ENCODE measurements at regions not wholly inside any gene's neighbourhood (a gene's known extent, or its start where the extent isn't known, plus 50 kb on each side); places are given as distances from the start of the nearest gene placed in this dataset.

DNA sequence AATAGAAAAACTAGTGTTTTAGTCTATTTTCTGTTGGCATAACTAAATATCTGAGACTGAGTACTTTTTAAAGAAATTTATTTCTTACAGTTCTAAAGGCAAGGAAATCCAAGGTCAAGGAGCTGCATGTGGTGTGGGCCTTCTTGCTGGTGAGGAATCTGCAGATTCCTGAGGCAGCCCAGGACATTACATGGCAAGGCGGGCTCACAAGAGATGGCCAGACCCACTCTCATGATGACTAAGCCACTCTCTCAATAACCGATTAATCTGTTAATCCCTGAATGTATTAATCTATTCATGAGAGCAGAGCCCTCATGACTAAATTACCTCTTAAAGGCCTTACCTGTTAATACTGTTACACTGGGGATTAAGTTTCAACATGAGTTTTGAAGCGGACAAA is 340.8 kb downstream of the GRXCR1 start:
- Mint-ChIP-seq H3K4me3 (ENCODE audit: unreplicated experiment) (no peak overlapping the region), H3K27me3 (ENCODE audit: insufficient read depth, unreplicated experiment) (no peaks in the 10 kb centered on the region), H3K9me3 (ENCODE audit: unreplicated experiment) (no peaks in the 10 kb centered on the region), H3K36me3 (ENCODE audit: insufficient read depth, unreplicated experiment) (no peaks in the 10 kb centered on the region), H3K27ac (ENCODE audit: unreplicated experiment) (no peak overlapping the region), H3K4me1 (ENCODE audit: low read depth, unreplicated experiment) (no peaks in the 10 kb centered on the region)
- Histone ChIP-seq H3K4me3 (ENCODE audit: low read depth, low read length) (no peak overlapping the region), H3K36me3 (ENCODE audit: control insufficient read depth, insufficient read depth, low read length) (no peaks in the 10 kb centered on the region), H3K27me3 (replicated peaks; ENCODE audit: control insufficient read depth, insufficient read depth, low read length) (no peaks in the 10 kb centered on the region), H3K4me1 (no peaks in the 10 kb centered on the region), H3K9me3 (no peaks in the 10 kb centered on the region)
- intact Hi-C loops (cut with micrococcal nuclease; ENCODE audit: unreplicated experiment): no loop called here
- BruUV-seq (replicated peaks): no TSS peak
- TF ChIP-seq, protein P1, sequence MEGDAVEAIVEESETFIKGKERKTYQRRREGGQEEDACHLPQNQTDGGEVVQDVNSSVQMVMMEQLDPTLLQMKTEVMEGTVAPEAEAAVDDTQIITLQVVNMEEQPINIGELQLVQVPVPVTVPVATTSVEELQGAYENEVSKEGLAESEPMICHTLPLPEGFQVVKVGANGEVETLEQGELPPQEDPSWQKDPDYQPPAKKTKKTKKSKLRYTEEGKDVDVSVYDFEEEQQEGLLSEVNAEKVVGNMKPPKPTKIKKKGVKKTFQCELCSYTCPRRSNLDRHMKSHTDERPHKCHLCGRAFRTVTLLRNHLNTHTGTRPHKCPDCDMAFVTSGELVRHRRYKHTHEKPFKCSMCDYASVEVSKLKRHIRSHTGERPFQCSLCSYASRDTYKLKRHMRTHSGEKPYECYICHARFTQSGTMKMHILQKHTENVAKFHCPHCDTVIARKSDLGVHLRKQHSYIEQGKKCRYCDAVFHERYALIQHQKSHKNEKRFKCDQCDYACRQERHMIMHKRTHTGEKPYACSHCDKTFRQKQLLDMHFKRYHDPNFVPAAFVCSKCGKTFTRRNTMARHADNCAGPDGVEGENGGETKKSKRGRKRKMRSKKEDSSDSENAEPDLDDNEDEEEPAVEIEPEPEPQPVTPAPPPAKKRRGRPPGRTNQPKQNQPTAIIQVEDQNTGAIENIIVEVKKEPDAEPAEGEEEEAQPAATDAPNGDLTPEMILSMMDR (IDR thresholded peaks at IDR 0.05; ENCODE audit: insufficient read depth in 1 of 2, low read depth in 1 of 2, low read length in 1 of 2, severe bottlenecking in 1 of 2, unreplicated experiment in 1 of 2): no peak
- POLR2A ChIA-PET: no interaction called here
- no peak for DNase-seq
- CTCF ChIA-PET: no interaction called here

- Mint-ChIP-seq H3K36me3 (ENCODE audit: insufficient read depth, unreplicated experiment) (no peaks in the 10 kb centered on the region), H3K9me3 (ENCODE audit: unreplicated experiment) (no peaks in the 10 kb centered on the region), H3K27me3 (ENCODE audit: insufficient read depth, unreplicated experiment) (no peaks in the 10 kb centered on the region), H3K4me1 (ENCODE audit: low read depth, unreplicated experiment) (no peaks in the 10 kb centered on the region), H3K27ac (ENCODE audit: unreplicated experiment) (no peak overlapping the region), H3K4me3 (ENCODE audit: unreplicated experiment) (no peak overlapping the region)
- Histone ChIP-seq H3K36me3 (ENCODE audit: control insufficient read depth, insufficient read depth, low read length) (no peaks in the 10 kb centered on the region), H3K4me1 (no peaks in the 10 kb centered on the region), H3K4me3 (ENCODE audit: low read depth, low read length) (no peak overlapping the region), H3K27me3 (replicated peaks; ENCODE audit: control insufficient read depth, insufficient read depth, low read length) (no peaks in the 10 kb centered on the region), H3K9me3 (no peaks in the 10 kb centered on the region)
- POLR2A ChIA-PET: no interaction called here
- TF ChIP-seq, protein P1 (IDR thresholded peaks at IDR 0.05; ENCODE audit: insufficient read depth in 1 of 2, low read depth in 1 of 2, low read length in 1 of 2, severe bottlenecking in 1 of 2, unreplicated experiment in 1 of 2): no peak
- intact Hi-C loops (cut with micrococcal nuclease; ENCODE audit: unreplicated experiment): no loop called here
- BruUV-seq (replicated peaks): no TSS peak
- no peak for DNase-seq
- CTCF ChIA-PET: no interaction called here
Measured at GRCh38 chr4:43234626-43235415, 342.3 kb downstream of the GRXCR1 start.

DNA sequence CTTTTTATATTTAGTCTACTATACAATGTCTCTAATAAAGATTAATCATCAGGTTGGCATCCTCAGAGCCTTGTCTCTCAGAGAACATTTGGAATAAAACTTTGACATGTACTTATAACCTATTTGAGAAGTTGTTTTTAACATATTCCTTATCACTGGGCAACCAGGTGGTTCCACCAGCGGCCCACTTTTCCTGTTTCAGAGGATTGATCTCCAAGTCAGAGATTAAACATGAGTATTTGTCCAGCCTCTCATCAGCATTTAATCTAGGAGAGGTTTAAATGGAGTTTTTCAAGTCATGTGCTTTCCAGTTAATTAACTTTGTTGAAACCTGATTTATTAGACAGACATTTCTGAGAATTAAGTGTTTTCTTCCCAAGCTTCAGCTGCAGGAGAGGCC is 345.5 kb downstream of the GRXCR1 start:
- Histone ChIP-seq H3K36me3 (ENCODE audit: control insufficient read depth, insufficient read depth, low read length) (no peaks in the 10 kb centered on the region), H3K4me1 (no peaks in the 10 kb centered on the region), H3K9me3 (no peaks in the 10 kb centered on the region), H3K27me3 (replicated peaks; ENCODE audit: control insufficient read depth, insufficient read depth, low read length) (no peaks in the 10 kb centered on the region), H3K4me3 (ENCODE audit: low read depth, low read length) (no peak overlapping the region)
- ChIA-PET POLR2A (no interaction called here), CTCF (no interaction called here)
- Mint-ChIP-seq H3K4me3 (ENCODE audit: unreplicated experiment) (no peak overlapping the region), H3K27ac (ENCODE audit: unreplicated experiment) (no peak overlapping the region), H3K36me3 (ENCODE audit: insufficient read depth, unreplicated experiment) (no peaks in the 10 kb centered on the region), H3K27me3 (ENCODE audit: insufficient read depth, unreplicated experiment) (no peaks in the 10 kb centered on the region), H3K9me3 (ENCODE audit: unreplicated experiment) (no peaks in the 10 kb centered on the region), H3K4me1 (ENCODE audit: low read depth, unreplicated experiment) (no peaks in the 10 kb centered on the region)
- TF ChIP-seq, protein P1 (IDR thresholded peaks at IDR 0.05; ENCODE audit: insufficient read depth in 1 of 2, low read depth in 1 of 2, low read length in 1 of 2, severe bottlenecking in 1 of 2, unreplicated experiment in 1 of 2): no peak
- no peak for DNase-seq
- BruUV-seq (replicated peaks): no TSS peak
- intact Hi-C loops (cut with micrococcal nuclease; ENCODE audit: unreplicated experiment): no loop called here

All from Caco-2 (cell line).